IPS-20b (cell line): ENCODE measurements at regions not wholly inside any gene's neighbourhood (a gene's known extent, or its start where the extent isn't known, plus 50 kb on each side); places are given as distances from the start of the nearest gene placed in this dataset.
"Not testable (repeated sequence)": the region's sequence is repeated elsewhere in the genome, so short reads cannot be mapped to it uniquely, and the experiment has no call there.

Experiments used
- H3K27ac ChIP-seq: one replicate; pipeline ENCODE4 v1.5.1; 2013; ENCODE audit warnings: low read length
- H3K27me3 ChIP-seq: 2 replicates; pipeline ENCODE4 v1.6.1; 2013; ENCODE audit warnings: mild to moderate bottlenecking, low read length, inconsistent platforms; ENCODE audit not compliant: insufficient read depth
- H3K36me3 ChIP-seq: 2 replicates; pipeline ENCODE4 v1.6.1; 2013; ENCODE audit warnings: low read depth, mild to moderate bottlenecking, inconsistent platforms, low read length, moderate library complexity; ENCODE audit not compliant: insufficient read depth
- H3K4me1 ChIP-seq: 2 replicates; pipeline ENCODE4 v1.6.1; 2013; ENCODE audit warnings: mild to moderate bottlenecking, control low read depth, inconsistent platforms, low read length, moderate library complexity; ENCODE audit not compliant: insufficient read depth
- H3K4me3 ChIP-seq: 2 replicates; pipeline ENCODE4 v1.5.1; 2013; ENCODE audit warnings: mild to moderate bottlenecking, low read length, inconsistent platforms
- H3K9ac ChIP-seq: 2 replicates; pipeline ENCODE4 v1.6.1; 2013; ENCODE audit warnings: low read depth, mild to moderate bottlenecking, inconsistent platforms, low read length, moderate library complexity
- H3K9me3 ChIP-seq: 2 replicates; pipeline ENCODE4 v1.6.1; 2013; ENCODE audit warnings: mild to moderate bottlenecking, low read depth, low read length, inconsistent platforms; ENCODE audit not compliant: insufficient read depth

- Histone ChIP-seq H3K4me1 (no peaks in the 10 kb centered on the region), H3K9me3 (no peaks in the 10 kb centered on the region), H3K36me3 (no peaks in the 10 kb centered on the region), H3K4me3 (no peak overlapping the region), H3K9ac (no peak overlapping the region), H3K27me3 (no peaks in the 10 kb centered on the region), H3K27ac (no peak overlapping the region)
These were observed 123.7 kb upstream of the KCTD7 start for GRCh38 chr7:66505009-66505408.

GRCh38 chr7:66505531-66506451 lies 122.9 kb upstream of the KCTD7 start:
- H3K27ac ChIP-seq, result no peak overlapping the region
- no peak overlapping the region for H3K4me3 ChIP-seq

GRCh38 chr7:66506703-66507102 lies 122.0 kb upstream of the KCTD7 start:
- H3K9me3 ChIP-seq, H3K27me3 ChIP-seq, H3K4me3 ChIP-seq, H3K9ac ChIP-seq, H3K36me3 ChIP-seq, H3K27ac ChIP-seq, H3K4me1 ChIP-seq: not testable (repeated sequence)

More at GRCh38 chr7:66505531-66506451, 122.9 kb upstream of the KCTD7 start:
- Histone ChIP-seq H3K9me3 (no peaks in the 10 kb centered on the region), H3K9ac (no peak overlapping the region), H3K27me3 (no peaks in the 10 kb centered on the region), H3K36me3 (no peaks in the 10 kb centered on the region), H3K4me1 (no peaks in the 10 kb centered on the region)

- Histone ChIP-seq H3K36me3 (no peaks in the 10 kb centered on the region), H3K4me1 (no peaks in the 10 kb centered on the region), H3K9ac (no peak overlapping the region), H3K4me3 (no peak overlapping the region), H3K27ac (no peak overlapping the region), H3K9me3 (no peaks in the 10 kb centered on the region), H3K27me3 (no peaks in the 10 kb centered on the region)
These were observed 120.9 kb upstream of the KCTD7 start for GRCh38 chr7:66507764-66508296.

- Histone ChIP-seq H3K4me1 (no peaks in the 10 kb centered on the region), H3K9me3 (no peaks in the 10 kb centered on the region), H3K4me3 (no peak overlapping the region), H3K27ac (no peak overlapping the region), H3K36me3 (no peaks in the 10 kb centered on the region), H3K9ac (no peak overlapping the region), H3K27me3 (no peaks in the 10 kb centered on the region)
These were observed 120.2 kb upstream of the KCTD7 start for GRCh38 chr7:66508431-66508830.

- no peaks in the 10 kb centered on the region for H3K9me3 ChIP-seq
- no peaks in the 10 kb centered on the region for H3K4me1 ChIP-seq
- H3K9ac ChIP-seq, result no peak overlapping the region
- H3K36me3 ChIP-seq, result no peaks in the 10 kb centered on the region
- no peak overlapping the region for H3K4me3 ChIP-seq
- H3K27me3 ChIP-seq, result no peaks in the 10 kb centered on the region
- no peak overlapping the region for H3K27ac ChIP-seq
These were observed 114.6 kb upstream of the KCTD7 start for GRCh38 chr7:66514050-66514449.

GRCh38 chr7:66517212-66517909 lies 111.3 kb upstream of the KCTD7 start:
- Histone ChIP-seq H3K27me3 (peaks cover 20% of the 10 kb centered on the region; the same call in 1 of the 2 replicates), H3K9ac (no peak overlapping the region), H3K4me3 (no peak overlapping the region), H3K4me1 (no peaks in the 10 kb centered on the region), H3K27ac (no peak overlapping the region), H3K36me3 (no peaks in the 10 kb centered on the region), H3K9me3 (no peaks in the 10 kb centered on the region)

GRCh38 chr7:66518151-66518691 lies 110.5 kb upstream of the KCTD7 start:
- Histone ChIP-seq H3K9me3 (no peaks in the 10 kb centered on the region), H3K27me3 (peaks cover 21% of the 10 kb centered on the region; the same call in 1 of the 2 replicates), H3K4me1 (no peaks in the 10 kb centered on the region), H3K9ac (no peak overlapping the region), H3K36me3 (no peaks in the 10 kb centered on the region), H3K4me3 (no peak overlapping the region), H3K27ac (no peak overlapping the region)

- H3K27me3 ChIP-seq, result peaks cover 21% of the 10 kb centered on the region; the same call in 1 of the 2 replicates
- H3K9me3 ChIP-seq, result no peaks in the 10 kb centered on the region
- H3K36me3 ChIP-seq, result no peaks in the 10 kb centered on the region
- no peak overlapping the region for H3K4me3 ChIP-seq
- no peaks in the 10 kb centered on the region for H3K4me1 ChIP-seq
- no peak overlapping the region for H3K9ac ChIP-seq
- H3K27ac ChIP-seq, result no peak overlapping the region
These were observed 107.0 kb upstream of the KCTD7 start for GRCh38 chr7:66521675-66522074.

GRCh38 chr7:66522518-66522917 lies 106.2 kb upstream of the KCTD7 start:
- Histone ChIP-seq H3K9ac (no peak overlapping the region), H3K9me3 (no peaks in the 10 kb centered on the region), H3K27ac (no peak overlapping the region), H3K36me3 (no peaks in the 10 kb centered on the region), H3K4me3 (no peak overlapping the region), H3K27me3 (peaks cover 21% of the 10 kb centered on the region; the same call in 1 of the 2 replicates), H3K4me1 (no peaks in the 10 kb centered on the region)

GRCh38 chr7:66523409-66523808 lies 105.3 kb upstream of the KCTD7 start:
- Histone ChIP-seq H3K4me1 (no peaks in the 10 kb centered on the region), H3K27me3 (peaks cover 21% of the 10 kb centered on the region; the same call in 1 of the 2 replicates), H3K27ac (no peak overlapping the region), H3K4me3 (no peak overlapping the region), H3K36me3 (no peaks in the 10 kb centered on the region), H3K9ac (no peak overlapping the region), H3K9me3 (no peaks in the 10 kb centered on the region)
